Ovary (tissue), 7 donors: ENCODE measurements at regions not wholly inside any gene's neighbourhood (a gene's known extent, or its start where the extent isn't known, plus 50 kb on each side); places are given as distances from the start of the nearest gene placed in this dataset.

Experiments
- DNase-seq, 5 donors: peaks; one replicate each; pipeline ENCODE4 v3.0.0-alpha.2; 2019 to 2020
- H3K27ac ChIP-seq, 2 donors: fragments of 200-600 bp; one replicate each; pipeline versions ENCODE4 v1.5.1 to v1.8.0; 2019 to 2022
- H3K27me3 ChIP-seq: fragments of 200-600 bp; one replicate; pipeline ENCODE4 v1.8.0; 2022
- H3K36me3 ChIP-seq: fragments of 200-600 bp; sonication (generic); one replicate; pipeline ENCODE4 v1.5.1; 2019
- H3K4me1 ChIP-seq: one replicate; pipeline ENCODE4 v1.8.1; 2013; ENCODE audit warnings: mild to moderate bottlenecking, moderate library complexity; ENCODE audit not compliant: insufficient read depth
- H3K4me3 ChIP-seq: fragments of 200-600 bp; sonication (generic); one replicate; pipeline ENCODE4 v1.5.1; 2017
- H3K9me3 ChIP-seq, 2 donors: fragments of 200-600 bp in 1 of 2; sonication (generic) in 1 of 2; one replicate each; pipeline versions ENCODE4 v1.5.1 to v1.8.1; 2013 to 2019; ENCODE audit warnings: mild to moderate bottlenecking in 1 of 2, moderate library complexity in 1 of 2
- CTCF ChIP-seq, 3 donors: fragments of 450-650 bp in 2 of 3; fragments of 200-600 bp in 1 of 3; IDR thresholded peaks; one replicate each; pipeline versions ENCODE4 v1.5.1 to v1.8.0; 2016 to 2022; ENCODE audit warnings: antibody characterized with exemption in 3 of 3, mild to moderate bottlenecking in 1 of 3
- EP300 ChIP-seq: sonication (generic); formaldehyde crosslinking; IDR thresholded peaks from one replicate; pipeline ENCODE4 v1.6.1; 2017; ENCODE audit warnings: antibody characterized with exemption
- POLR2A ChIP-seq: fragments of 450-650 bp; IDR thresholded peaks from one replicate; pipeline ENCODE4 v1.6.1; 2017; ENCODE audit warnings: antibody characterized with exemption, mild to moderate bottlenecking, moderate library complexity
- WGBS, 3 donors: extraction: QIAGEN DNeasy Blood & Tissue Kit in 1 of 3; methylation state at CpG; one replicate each; pipeline versions ENCODE4 v1.1.5 to v1.1.7; 2013 to 2017; 5-methylcytosine and 5-hydroxymethylcytosine counted together
- intact Hi-C, 4 donors: fragments of 100-400 bp; cut with DNase I; formaldehyde crosslinking; loops; one replicate each; pipeline versions ENCODE4 v1.11.0 to v1.15.1; 2022 to 2023
- donor health status: DM: no; HTN: no; CAD: no; lungs with moderate emphysema.
- donor health status: DM: no; HTN: no; CAD: no.
- donor health status: Bipolar disorder and iron deficiency.
- donor health status: DM: no; HTN: no; CAD: no.
- donor health status: DM: yes; HTN: yes; CAD: no.

- intact Hi-C loops, result no loop called here
- H3K27ac ChIP-seq, result no peak overlapping the region
- no peak overlapping the region for H3K4me3 ChIP-seq
- H3K9me3 ChIP-seq, result no peaks in the 10 kb centered on the region
- H3K36me3 ChIP-seq, result no peaks in the 10 kb centered on the region
- WGBS, 3 donors, result 85 to 88% (median 87%) methylated on average over 3 of the region's 3 CpGs
- no peak for DNase-seq
- no peaks in the 10 kb centered on the region for H3K4me1 ChIP-seq
- no peaks in the 10 kb centered on the region for H3K27me3 ChIP-seq
- TF ChIP-seq EP300 (no peak), POLR2A (no peak), CTCF (IDR thresholded peaks at IDR 0.05) (no peak)
Observed at GRCh38 chr11:114892381-114893197, 214.3 kb downstream of the NXPE2 start.

- no peak overlapping the region for H3K4me3 ChIP-seq
- WGBS, 3 donors, result 73 to 76% (median 76%) methylated on average over 5 of the region's 5 CpGs
- H3K27ac ChIP-seq, result no peak overlapping the region
- no peaks in the 10 kb centered on the region for H3K9me3 ChIP-seq
- H3K4me1 ChIP-seq, result no peaks in the 10 kb centered on the region
- no peaks in the 10 kb centered on the region for H3K27me3 ChIP-seq
- no peaks in the 10 kb centered on the region for H3K36me3 ChIP-seq
- TF ChIP-seq CTCF (IDR thresholded peaks at IDR 0.05), result no peak
- TF ChIP-seq POLR2A, result no peak
- DNase-seq, result no peak
- intact Hi-C loops, result no loop called here
Observed at GRCh38 chr11:114893329-114893728, 215.0 kb downstream of the NXPE2 start.

GRCh38 chr11:114896594-114896993, 218.3 kb downstream of the NXPE2 start:
- no peak overlapping the region for H3K4me3 ChIP-seq
- no peaks in the 10 kb centered on the region for H3K9me3 ChIP-seq
- no peak overlapping the region for H3K27ac ChIP-seq
- H3K27me3 ChIP-seq, result no peaks in the 10 kb centered on the region
- H3K36me3 ChIP-seq, result no peaks in the 10 kb centered on the region
- WGBS, 3 donors, result 37 to 66% (median 56%) methylated on average over 4 of the region's 4 CpGs
- TF ChIP-seq EP300 (no peak), POLR2A (no peak), CTCF (IDR thresholded peaks at IDR 0.05) (no peak)
- DNase-seq, result no peak
- intact Hi-C loops, result no loop called here
- no peaks in the 10 kb centered on the region for H3K4me1 ChIP-seq

GRCh38 chr11:114909866-114910265, 231.5 kb downstream of the NXPE2 start:
- TF ChIP-seq POLR2A, result no peak
- TF ChIP-seq EP300, result no peak
- TF ChIP-seq CTCF (IDR thresholded peaks at IDR 0.05), result no peak
- Histone ChIP-seq H3K9me3 (no peaks in the 10 kb centered on the region), H3K36me3 (no peaks in the 10 kb centered on the region), H3K4me3 (no peak overlapping the region), H3K4me1 (no peaks in the 10 kb centered on the region), H3K27ac (no peak overlapping the region), H3K27me3 (no peaks in the 10 kb centered on the region)
- no peak for DNase-seq
- 64 to 65% (median 65%) methylated on average over 3 of the region's 3 CpGs for WGBS, 3 donors
- intact Hi-C loops, result no loop called here
